ENCODE measurements at regions not wholly inside any gene's neighbourhood (a gene's known extent, or its start where the extent isn't known, plus 50 kb on each side); places are given as distances from the start of the nearest gene placed in this dataset.
A peak's percentile ranks its signal among the peaks of the same experiment; 100 is the strongest.

DNA sequence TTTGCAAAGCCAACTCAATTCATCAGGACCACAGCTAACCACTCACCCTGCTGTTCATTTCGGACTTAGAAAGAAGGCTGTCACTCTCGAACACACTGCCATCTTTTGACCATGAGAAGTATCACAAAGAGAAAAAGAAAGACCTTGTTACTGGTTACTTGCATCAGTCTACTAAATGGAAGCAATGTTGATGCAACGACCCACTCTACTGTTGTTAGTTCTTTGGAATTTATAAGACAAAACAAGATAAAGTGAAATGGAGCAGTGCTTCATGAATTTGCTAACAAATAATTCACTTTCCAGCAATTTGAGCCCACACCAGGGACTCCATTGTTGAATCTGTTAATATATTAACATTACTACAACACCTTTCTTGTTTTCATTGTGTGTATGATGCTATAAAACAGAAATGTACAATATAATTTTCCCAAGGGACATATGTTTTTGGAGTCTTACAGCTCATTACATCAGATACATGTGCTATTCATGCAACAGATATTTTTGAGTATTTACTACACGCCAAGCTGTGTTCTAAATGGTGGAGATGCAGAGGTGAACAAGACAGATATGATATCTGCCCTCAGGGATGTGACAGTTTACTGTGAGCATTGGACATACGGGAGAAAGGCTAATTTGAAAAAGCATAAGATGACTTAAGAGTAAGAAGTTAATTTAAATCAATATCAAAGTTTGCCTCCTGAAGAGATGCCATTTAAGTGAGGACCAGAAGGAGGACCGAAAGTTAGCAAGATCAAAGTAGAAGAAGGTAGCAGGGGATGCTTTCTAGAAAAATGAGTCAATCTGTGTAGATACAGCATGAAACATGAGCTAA is 87.2 kb downstream of the AREG start (continued):
- TF ChIP-seq, protein P1, sequence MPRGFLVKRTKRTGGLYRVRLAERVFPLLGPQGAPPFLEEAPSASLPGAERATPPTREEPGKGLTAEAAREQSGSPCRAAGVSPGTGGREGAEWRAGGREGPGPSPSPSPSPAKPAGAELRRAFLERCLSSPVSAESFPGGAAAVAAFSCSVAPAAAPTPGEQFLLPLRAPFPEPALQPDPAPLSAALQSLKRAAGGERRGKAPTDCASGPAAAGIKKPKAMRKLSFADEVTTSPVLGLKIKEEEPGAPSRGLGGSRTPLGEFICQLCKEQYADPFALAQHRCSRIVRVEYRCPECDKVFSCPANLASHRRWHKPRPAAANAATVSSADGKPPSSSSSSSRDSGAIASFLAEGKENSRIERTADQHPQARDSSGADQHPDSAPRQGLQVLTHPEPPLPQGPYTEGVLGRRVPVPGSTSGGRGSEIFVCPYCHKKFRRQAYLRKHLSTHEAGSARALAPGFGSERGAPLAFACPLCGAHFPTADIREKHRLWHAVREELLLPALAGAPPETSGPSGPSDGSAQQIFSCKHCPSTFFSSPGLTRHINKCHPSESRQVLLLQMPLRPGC (tag by site-specific recombination; IDR thresholded peaks at IDR 0.05), result no peak
- TF ChIP-seq PRDM1 (tag by site-specific recombination; IDR thresholded peaks at IDR 0.05), result 0 out of 2 replicates have a peak, but pooled peaks have one; percentile 15
- TF ChIP-seq ZNF366 (tag by site-specific recombination; conservative IDR thresholded peaks at IDR 0.05), result no peak
- TF ChIP-seq ZEB2 (tag by site-specific recombination; IDR thresholded peaks at IDR 0.05), result 0 out of 2 replicates have a peak, but pooled peaks have one; percentile 25
- TF ChIP-seq, protein P2, sequence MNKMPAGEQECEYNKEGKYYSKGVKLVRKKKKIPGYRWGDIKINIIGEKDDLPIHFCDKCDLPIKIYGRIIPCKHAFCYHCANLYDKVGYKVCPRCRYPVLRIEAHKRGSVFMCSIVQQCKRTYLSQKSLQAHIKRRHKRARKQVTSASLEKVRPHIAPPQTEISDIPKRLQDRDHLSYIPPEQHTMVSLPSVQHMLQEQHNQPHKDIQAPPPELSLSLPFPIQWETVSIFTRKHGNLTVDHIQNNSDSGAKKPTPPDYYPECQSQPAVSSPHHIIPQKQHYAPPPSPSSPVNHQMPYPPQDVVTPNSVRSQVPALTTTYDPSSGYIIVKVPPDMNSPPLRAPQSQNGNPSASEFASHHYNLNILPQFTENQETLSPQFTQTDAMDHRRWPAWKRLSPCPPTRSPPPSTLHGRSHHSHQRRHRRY (tag by site-specific recombination; IDR thresholded peaks at IDR 0.05), result no peak
- peak; percentile 66 for TF ChIP-seq ZNF654 (tag by site-specific recombination; IDR thresholded peaks at IDR 0.05; ENCODE audit: low read depth)
- TF ChIP-seq, protein P3, sequence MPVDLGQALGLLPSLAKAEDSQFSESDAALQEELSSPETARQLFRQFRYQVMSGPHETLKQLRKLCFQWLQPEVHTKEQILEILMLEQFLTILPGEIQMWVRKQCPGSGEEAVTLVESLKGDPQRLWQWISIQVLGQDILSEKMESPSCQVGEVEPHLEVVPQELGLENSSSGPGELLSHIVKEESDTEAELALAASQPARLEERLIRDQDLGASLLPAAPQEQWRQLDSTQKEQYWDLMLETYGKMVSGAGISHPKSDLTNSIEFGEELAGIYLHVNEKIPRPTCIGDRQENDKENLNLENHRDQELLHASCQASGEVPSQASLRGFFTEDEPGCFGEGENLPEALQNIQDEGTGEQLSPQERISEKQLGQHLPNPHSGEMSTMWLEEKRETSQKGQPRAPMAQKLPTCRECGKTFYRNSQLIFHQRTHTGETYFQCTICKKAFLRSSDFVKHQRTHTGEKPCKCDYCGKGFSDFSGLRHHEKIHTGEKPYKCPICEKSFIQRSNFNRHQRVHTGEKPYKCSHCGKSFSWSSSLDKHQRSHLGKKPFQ (tag by site-specific recombination; IDR thresholded peaks at IDR 0.05), result no peak

DNA sequence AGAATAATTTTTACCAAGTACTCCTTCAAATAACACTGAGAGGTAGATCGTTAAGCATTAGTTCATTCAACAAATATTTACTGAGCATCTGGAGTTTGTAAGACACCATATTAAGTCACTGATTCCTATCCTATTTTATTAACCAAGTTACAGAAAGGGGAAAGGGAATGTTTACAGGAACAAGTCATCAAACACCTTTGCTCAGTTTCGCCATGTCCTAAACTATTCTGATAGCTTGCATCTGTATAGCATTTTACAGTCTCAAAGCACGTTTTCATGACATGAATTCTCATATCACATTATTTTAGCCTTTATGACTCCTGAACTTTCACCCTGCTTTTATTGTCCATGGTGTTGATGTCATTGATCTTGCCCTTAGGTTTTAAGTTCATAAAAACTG is 89.2 kb downstream of the AREG start:
- Histone ChIP-seq H3K9me3 (ENCODE audit: control insufficient read depth, insufficient read depth, low read depth, low read length) (no peaks in the 10 kb centered on the region), H3K4me3 (ENCODE audit: low read depth, low read length) (no peak overlapping the region), H3K27ac (ENCODE audit: extremely low read depth, low read depth, low read length) (no peak overlapping the region), H3K4me1 (ENCODE audit: control insufficient read depth, insufficient read depth, low read length) (no peaks in the 10 kb centered on the region), H3K36me3 (ENCODE audit: control insufficient read depth in 2 of 2, insufficient read depth in 1 of 2, low read length in 2 of 2) (no peaks in the 10 kb centered on the region)
- POLR2A ChIA-PET, result no interaction called here
- TF ChIP-seq KLF9 (tag by site-specific recombination; IDR thresholded peaks at IDR 0.05; ENCODE audit: low read depth) (no peak), ZNF76 (tag by site-specific recombination; IDR thresholded peaks at IDR 0.05; ENCODE audit: borderline replicate concordance, low read depth) (no peak), ZNF214 (tag by site-specific recombination; IDR thresholded peaks at IDR 0.05; ENCODE audit: borderline replicate concordance) (no peak), ZNF837 (tag by site-specific recombination; IDR thresholded peaks at IDR 0.05) (no peak), ZNF660 (tag by site-specific recombination; IDR thresholded peaks at IDR 0.05) (no peak), ZNF366 (tag by site-specific recombination; conservative IDR thresholded peaks at IDR 0.05) (no peak), PRDM1 (tag by site-specific recombination; IDR thresholded peaks at IDR 0.05) (no peak), ZSCAN30 (tag by site-specific recombination; IDR thresholded peaks at IDR 0.05) (no peak)
- TF ChIP-seq, protein P4, sequence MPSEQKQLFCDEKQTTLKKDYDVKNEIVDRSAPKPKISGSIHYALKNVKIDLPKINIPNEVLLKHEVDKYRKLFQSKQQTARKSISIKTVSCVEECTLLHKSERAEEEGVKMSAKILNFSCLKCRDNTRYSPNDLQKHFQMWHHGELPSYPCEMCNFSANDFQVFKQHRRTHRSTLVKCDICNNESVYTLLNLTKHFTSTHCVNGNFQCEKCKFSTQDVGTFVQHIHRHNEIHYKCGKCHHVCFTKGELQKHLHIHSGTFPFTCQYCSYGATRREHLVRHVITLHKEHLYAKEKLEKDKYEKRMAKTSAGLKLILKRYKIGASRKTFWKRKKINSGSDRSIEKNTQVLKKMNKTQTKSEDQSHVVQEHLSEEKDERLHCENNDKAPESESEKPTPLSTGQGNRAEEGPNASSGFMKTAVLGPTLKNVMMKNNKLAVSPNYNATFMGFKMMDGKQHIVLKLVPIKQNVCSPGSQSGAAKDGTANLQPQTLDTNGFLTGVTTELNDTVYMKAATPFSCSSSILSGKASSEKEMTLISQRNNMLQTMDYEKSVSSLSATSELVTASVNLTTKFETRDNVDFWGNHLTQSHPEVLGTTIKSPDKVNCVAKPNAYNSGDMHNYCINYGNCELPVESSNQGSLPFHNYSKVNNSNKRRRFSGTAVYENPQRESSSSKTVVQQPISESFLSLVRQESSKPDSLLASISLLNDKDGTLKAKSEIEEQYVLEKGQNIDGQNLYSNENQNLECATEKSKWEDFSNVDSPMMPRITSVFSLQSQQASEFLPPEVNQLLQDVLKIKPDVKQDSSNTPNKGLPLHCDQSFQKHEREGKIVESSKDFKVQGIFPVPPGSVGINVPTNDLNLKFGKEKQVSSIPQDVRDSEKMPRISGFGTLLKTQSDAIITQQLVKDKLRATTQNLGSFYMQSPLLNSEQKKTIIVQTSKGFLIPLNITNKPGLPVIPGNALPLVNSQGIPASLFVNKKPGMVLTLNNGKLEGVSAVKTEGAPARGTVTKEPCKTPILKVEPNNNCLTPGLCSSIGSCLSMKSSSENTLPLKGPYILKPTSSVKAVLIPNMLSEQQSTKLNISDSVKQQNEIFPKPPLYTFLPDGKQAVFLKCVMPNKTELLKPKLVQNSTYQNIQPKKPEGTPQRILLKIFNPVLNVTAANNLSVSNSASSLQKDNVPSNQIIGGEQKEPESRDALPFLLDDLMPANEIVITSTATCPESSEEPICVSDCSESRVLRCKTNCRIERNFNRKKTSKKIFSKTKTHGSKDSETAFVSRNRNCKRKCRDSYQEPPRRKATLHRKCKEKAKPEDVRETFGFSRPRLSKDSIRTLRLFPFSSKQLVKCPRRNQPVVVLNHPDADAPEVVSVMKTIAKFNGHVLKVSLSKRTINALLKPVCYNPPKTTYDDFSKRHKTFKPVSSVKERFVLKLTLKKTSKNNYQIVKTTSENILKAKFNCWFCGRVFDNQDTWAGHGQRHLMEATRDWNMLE (tag by site-specific recombination; conservative IDR thresholded peaks at IDR 0.05; ENCODE audit: low read depth), result no peak
- TF ChIP-seq, protein P5, sequence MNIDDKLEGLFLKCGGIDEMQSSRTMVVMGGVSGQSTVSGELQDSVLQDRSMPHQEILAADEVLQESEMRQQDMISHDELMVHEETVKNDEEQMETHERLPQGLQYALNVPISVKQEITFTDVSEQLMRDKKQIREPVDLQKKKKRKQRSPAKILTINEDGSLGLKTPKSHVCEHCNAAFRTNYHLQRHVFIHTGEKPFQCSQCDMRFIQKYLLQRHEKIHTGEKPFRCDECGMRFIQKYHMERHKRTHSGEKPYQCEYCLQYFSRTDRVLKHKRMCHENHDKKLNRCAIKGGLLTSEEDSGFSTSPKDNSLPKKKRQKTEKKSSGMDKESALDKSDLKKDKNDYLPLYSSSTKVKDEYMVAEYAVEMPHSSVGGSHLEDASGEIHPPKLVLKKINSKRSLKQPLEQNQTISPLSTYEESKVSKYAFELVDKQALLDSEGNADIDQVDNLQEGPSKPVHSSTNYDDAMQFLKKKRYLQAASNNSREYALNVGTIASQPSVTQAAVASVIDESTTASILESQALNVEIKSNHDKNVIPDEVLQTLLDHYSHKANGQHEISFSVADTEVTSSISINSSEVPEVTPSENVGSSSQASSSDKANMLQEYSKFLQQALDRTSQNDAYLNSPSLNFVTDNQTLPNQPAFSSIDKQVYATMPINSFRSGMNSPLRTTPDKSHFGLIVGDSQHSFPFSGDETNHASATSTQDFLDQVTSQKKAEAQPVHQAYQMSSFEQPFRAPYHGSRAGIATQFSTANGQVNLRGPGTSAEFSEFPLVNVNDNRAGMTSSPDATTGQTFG (tag by site-specific recombination; IDR thresholded peaks at IDR 0.05; ENCODE audit: borderline replicate concordance), result no peak
- TF ChIP-seq, protein P6, sequence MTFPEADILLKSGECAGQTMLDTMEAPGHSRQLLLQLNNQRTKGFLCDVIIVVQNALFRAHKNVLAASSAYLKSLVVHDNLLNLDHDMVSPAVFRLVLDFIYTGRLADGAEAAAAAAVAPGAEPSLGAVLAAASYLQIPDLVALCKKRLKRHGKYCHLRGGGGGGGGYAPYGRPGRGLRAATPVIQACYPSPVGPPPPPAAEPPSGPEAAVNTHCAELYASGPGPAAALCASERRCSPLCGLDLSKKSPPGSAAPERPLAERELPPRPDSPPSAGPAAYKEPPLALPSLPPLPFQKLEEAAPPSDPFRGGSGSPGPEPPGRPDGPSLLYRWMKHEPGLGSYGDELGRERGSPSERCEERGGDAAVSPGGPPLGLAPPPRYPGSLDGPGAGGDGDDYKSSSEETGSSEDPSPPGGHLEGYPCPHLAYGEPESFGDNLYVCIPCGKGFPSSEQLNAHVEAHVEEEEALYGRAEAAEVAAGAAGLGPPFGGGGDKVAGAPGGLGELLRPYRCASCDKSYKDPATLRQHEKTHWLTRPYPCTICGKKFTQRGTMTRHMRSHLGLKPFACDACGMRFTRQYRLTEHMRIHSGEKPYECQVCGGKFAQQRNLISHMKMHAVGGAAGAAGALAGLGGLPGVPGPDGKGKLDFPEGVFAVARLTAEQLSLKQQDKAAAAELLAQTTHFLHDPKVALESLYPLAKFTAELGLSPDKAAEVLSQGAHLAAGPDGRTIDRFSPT (tag by site-specific recombination; IDR thresholded peaks at IDR 0.05), result no peak
- CTCF ChIA-PET, result interaction anchor here (0.5 to 4.3 kb wide), 8 partner anchors 81 to 306 kb away, joined by 3 to 74 read pairs (median 9); no protein-coding TSS in a partner anchor
